ENCODE measurements at regions not wholly inside any gene's neighbourhood (a gene's known extent, or its start where the extent isn't known, plus 50 kb on each side); places are given as distances from the start of the nearest gene placed in this dataset.

DNA sequence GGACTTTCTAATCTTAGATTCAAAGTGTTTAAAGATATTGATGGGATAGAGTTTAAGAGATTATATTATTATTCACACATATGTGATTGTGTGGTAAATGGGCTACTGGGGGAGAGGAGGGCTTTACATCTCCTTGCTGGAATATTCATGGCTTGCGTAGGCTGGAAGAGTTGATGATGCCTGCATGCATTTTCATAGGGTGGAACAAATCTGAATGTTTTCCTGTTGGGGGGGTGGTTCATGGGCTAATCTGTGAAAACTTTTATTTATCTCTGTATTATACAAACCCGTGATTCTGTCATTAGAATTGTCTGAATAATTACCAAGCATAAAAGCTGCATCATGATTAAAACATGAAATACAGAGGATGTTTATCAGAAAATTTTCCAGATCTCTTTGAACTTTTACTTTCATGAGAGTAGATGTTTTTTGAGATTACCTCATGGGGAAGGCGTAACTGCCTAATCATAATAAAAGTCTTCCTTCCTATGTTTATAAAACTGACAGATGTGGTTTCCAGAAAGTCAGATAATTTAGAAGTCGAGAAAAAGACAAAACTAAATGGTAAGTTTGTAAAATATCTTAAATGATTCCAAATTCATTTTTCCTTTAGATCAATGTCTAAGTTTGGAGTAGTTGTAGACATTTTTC, 1185.4 kb upstream of the SEMA6A start:
- Histone ChIP-seq H3K9me3 (no peaks in the 10 kb centered on the region), H3K36me3 (no peaks in the 10 kb centered on the region), H3K4me3 (no peak overlapping the region), H3K4me1 (no peaks in the 10 kb centered on the region), H3K27ac (no peak overlapping the region), H3K27me3 (no peaks in the 10 kb centered on the region)
- TF ChIP-seq POLR2A (IDR thresholded peaks at IDR 0.05) (no peak), POLR2AphosphoS5 (IDR thresholded peaks at IDR 0.05; ENCODE audit: insufficient read depth in 1 of 2, low read depth in 1 of 2) (peak in 1 of 2 donors; percentile 66)
- TF ChIP-seq, protein P1, sequence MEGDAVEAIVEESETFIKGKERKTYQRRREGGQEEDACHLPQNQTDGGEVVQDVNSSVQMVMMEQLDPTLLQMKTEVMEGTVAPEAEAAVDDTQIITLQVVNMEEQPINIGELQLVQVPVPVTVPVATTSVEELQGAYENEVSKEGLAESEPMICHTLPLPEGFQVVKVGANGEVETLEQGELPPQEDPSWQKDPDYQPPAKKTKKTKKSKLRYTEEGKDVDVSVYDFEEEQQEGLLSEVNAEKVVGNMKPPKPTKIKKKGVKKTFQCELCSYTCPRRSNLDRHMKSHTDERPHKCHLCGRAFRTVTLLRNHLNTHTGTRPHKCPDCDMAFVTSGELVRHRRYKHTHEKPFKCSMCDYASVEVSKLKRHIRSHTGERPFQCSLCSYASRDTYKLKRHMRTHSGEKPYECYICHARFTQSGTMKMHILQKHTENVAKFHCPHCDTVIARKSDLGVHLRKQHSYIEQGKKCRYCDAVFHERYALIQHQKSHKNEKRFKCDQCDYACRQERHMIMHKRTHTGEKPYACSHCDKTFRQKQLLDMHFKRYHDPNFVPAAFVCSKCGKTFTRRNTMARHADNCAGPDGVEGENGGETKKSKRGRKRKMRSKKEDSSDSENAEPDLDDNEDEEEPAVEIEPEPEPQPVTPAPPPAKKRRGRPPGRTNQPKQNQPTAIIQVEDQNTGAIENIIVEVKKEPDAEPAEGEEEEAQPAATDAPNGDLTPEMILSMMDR (IDR thresholded peaks at IDR 0.05): no peak
- intact Hi-C loops (cut with DNase I): no loop called here
- no peak for DNase-seq (ENCODE audit: extremely low spot score in 2 of 2)

DNA sequence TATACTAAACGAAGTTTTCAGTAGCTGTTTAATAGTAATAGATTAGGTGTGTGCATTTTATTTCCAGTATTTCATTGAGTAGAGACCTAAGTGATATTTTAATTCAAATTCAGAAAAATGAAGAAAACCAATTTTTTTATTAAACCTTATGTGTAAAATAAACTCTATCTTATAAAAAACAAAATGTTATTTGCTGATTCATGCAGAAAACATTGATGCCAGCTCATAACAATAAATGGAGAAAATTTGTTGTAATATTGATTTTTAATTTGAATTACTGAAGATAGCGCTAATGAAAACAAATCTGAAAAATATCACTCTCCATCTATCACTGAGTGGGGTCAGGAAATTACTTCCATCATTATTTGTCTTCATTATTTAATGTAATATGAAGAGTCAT, 1177.8 kb upstream of the SEMA6A start:
- no peaks in the 10 kb centered on the region for H3K9me3 ChIP-seq
- H3K27me3 ChIP-seq: no peaks in the 10 kb centered on the region
- H3K4me1 ChIP-seq: no peaks in the 10 kb centered on the region
- no peak for DNase-seq (ENCODE audit: extremely low spot score in 2 of 2)
- no peaks in the 10 kb centered on the region for H3K36me3 ChIP-seq
- TF ChIP-seq POLR2A (IDR thresholded peaks at IDR 0.05) (no peak), POLR2AphosphoS5 (IDR thresholded peaks at IDR 0.05; ENCODE audit: insufficient read depth in 1 of 2, low read depth in 1 of 2) (no peak)
- TF ChIP-seq, protein P1 (IDR thresholded peaks at IDR 0.05): no peak
- intact Hi-C loops (cut with DNase I): no loop called here
- no peak overlapping the region for H3K4me3 ChIP-seq
- no peak overlapping the region for H3K27ac ChIP-seq

DNA sequence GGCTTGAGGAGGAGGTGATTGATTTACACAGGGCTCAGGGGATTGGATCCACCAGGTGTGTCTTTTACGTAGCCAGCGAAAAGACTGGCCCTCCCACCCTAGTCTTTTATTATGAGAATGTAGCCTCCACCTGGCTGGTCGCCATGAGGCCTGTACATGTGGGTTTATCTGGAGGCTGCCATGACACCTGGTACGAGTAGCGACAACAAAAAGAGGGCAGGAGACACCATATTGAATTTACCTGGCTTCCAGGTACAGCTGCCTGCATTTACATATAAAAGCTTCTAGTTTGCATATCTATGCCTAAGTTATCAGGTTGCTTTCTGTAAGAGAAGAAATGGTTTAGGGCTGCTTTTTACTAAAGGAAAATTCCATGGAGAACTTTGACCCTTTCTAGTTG, 1173.7 kb upstream of the SEMA6A start:
- TF ChIP-seq POLR2A (IDR thresholded peaks at IDR 0.05) (no peak), POLR2AphosphoS5 (IDR thresholded peaks at IDR 0.05; ENCODE audit: insufficient read depth in 1 of 2, low read depth in 1 of 2) (no peak)
- TF ChIP-seq, protein P1 (IDR thresholded peaks at IDR 0.05): no peak
- intact Hi-C loops (cut with DNase I): no loop called here
- H3K4me3 ChIP-seq: no peak overlapping the region
- no peak for DNase-seq (ENCODE audit: extremely low spot score in 2 of 2)
- no peaks in the 10 kb centered on the region for H3K27me3 ChIP-seq
- H3K27ac ChIP-seq: no peak overlapping the region
- H3K4me1 ChIP-seq: no peaks in the 10 kb centered on the region
- no peaks in the 10 kb centered on the region for H3K36me3 ChIP-seq
- no peaks in the 10 kb centered on the region for H3K9me3 ChIP-seq

DNA sequence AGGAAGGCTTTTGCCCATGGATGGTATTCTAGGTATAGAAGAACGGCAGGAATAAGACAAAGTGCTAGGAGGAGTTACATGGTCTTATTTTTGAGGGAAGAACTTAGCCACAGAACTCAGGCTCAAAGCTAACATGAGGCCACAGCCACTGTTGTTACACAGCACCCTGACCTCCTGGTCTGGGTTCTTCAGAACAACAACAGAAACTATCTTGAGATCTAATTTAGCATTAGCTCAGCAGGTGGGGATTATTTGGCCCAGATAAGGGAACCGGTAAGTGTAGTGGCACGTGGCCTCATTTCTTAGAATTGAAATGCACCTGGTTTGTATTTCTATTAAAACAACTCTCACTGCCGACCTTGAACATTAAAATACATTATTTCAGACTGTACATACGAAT, 1168.7 kb upstream of the SEMA6A start:
- H3K36me3 ChIP-seq: no peaks in the 10 kb centered on the region
- no peaks in the 10 kb centered on the region for H3K27me3 ChIP-seq
- H3K4me1 ChIP-seq: no peaks in the 10 kb centered on the region
- DNase-seq (ENCODE audit: extremely low spot score in 2 of 2): no peak
- H3K9me3 ChIP-seq: no peaks in the 10 kb centered on the region
- intact Hi-C loops (cut with DNase I): no loop called here
- no peak for TF ChIP-seq POLR2A (IDR thresholded peaks at IDR 0.05)
- TF ChIP-seq, protein P1 (IDR thresholded peaks at IDR 0.05): no peak
- no peak overlapping the region for H3K27ac ChIP-seq
- no peak overlapping the region for H3K4me3 ChIP-seq

DNA sequence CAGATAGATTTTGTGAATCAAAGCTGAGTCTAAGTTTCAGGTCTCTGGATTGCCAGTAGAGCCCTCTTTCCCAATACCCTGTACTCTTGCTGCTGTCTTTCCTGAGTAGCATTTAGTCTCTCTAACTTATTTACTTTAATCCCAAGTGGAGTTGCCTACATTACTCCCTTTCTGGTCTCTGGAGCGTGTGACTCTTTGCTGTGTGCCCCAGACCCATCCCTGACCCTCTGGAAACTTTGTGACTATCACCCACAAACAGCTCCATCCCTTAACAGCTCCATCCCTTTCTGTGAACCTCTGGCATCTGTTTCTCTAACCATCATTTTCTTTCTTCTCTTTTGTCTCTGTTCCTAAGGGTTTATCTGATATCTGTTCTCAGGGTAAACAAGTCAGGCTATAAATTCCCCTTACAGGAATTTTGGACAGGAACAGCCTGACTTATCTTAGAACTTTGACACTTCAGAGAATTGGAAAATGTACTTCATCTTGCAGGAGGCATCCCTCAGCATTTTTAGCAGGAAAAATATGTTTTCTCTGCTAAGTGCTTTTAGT, 1167.1 kb upstream of the SEMA6A start:
- DNase-seq (ENCODE audit: extremely low spot score in 2 of 2): no peak
- H3K27me3 ChIP-seq: no peaks in the 10 kb centered on the region
- intact Hi-C loops (cut with DNase I): no loop called here
- no peaks in the 10 kb centered on the region for H3K36me3 ChIP-seq
- no peaks in the 10 kb centered on the region for H3K9me3 ChIP-seq
- no peak for TF ChIP-seq POLR2AphosphoS5 (IDR thresholded peaks at IDR 0.05; ENCODE audit: insufficient read depth in 1 of 2, low read depth in 1 of 2)
- TF ChIP-seq POLR2A (IDR thresholded peaks at IDR 0.05): no peak
- TF ChIP-seq, protein P1 (IDR thresholded peaks at IDR 0.05): no peak
- H3K4me3 ChIP-seq: no peak overlapping the region
- no peaks in the 10 kb centered on the region for H3K4me1 ChIP-seq
- H3K27ac ChIP-seq: no peak overlapping the region

Measured in vagina (tissue), 2 donors.